Fibroblast of the aortic adventitia (primary cell): ENCODE measurements at regions not wholly inside any gene's neighbourhood (a gene's known extent, or its start where the extent isn't known, plus 50 kb on each side); places are given as distances from the start of the nearest gene placed in this dataset.
"Not testable (repeated sequence)": the region's sequence is repeated elsewhere in the genome, so short reads cannot be mapped to it uniquely, and the experiment has no call there.

Experiments
- DNase-seq: peaks from one replicate; pipeline ENCODE4 v3.0.0-alpha.2; 2010; ENCODE audit warnings: low read depth
- H3K4me3 ChIP-seq: 2 replicates; pipeline ENCODE4 v1.5.1; 2011; ENCODE audit warnings: low read depth, mild to moderate bottlenecking, control low read depth, low read length, moderate library complexity
- TF ChIP-seq, protein P1 (sequence below): IDR thresholded peaks from 2 replicates; pipeline ENCODE4 v1.5.1; 2011; ENCODE audit warnings: mild to moderate bottlenecking, low read length, control low read depth, inconsistent platforms; ENCODE audit not compliant: insufficient read depth

DNA sequence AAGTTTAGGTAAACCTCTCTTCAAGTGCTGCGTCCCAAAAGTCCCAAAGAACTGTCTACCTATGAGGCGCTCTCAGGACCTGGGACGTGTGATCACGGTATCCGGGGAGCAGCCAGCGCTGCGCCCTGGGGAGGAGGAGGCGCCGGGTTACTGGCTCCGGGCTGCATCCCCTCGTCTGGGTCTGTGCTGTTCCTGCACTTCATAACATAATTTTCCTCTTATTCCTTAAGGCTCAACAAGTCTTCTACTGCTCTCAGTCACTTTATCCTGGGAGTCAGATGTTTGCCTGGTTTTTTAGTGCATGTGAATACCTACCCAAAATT, 629.3 kb downstream of the PRIM2 start:
- DNase-seq, H3K4me3 ChIP-seq: not testable (repeated sequence)

DNA sequence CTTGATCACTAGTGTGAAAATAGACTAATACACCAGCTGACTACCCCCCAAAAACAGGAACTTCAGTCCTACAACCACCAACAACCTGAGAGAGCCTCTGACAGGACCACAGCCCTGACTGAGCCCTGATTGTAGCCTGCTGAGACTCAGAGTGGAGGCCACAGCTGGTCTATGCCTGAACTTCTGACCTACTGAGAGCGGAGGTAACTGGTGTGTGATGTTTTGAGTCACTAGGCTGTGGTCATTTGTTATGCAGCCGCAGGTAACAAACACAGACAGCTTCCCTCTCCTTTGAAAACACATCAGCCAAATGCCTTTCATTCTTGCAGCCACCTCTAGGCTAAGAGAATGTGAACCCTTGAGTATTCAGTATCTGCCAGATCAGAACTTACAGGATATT, 631.1 kb downstream of the PRIM2 start:
- not testable (repeated sequence) for DNase-seq, H3K4me3 ChIP-seq

DNA sequence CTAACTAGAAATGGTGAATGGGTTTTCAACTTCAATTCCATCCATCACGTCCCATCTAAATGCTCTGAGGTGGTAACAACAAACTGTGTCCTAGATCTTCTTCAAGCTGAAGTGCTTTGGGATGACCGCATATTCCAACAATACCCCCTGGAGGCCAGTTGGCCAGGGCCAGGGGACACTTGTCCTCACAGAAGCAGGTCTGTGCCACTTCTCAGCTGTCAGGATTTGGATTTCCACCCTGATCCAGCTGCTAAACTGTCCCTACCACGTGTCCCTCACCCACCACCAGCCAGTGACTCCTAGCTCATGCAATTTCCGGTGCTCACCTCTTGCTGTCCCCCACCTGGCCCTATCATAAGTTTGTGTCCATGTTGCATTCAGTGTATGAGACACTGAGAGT, 633.0 kb downstream of the PRIM2 start:
- not testable (repeated sequence) for H3K4me3 ChIP-seq, DNase-seq

DNA sequence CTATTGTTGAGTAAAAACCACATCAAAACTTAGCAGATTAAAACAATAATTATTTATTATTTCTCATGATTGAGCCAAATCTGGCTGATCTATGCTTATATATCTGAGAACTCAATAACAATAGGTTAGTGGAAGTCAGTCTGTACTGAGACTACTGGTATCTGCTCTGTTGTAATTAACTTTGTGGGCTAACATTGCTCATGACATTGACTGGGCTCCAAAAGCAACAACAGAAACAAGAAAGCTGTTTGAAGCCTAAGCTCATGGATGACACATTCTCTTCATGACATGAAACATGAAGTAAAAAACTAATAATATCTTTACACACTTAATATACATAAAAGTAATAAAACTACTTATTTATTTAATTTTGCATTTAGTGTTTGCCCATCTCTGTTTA, 649.3 kb downstream of the PRIM2 start:
- DNase-seq = peak; percentile 22
- H3K4me3 ChIP-seq = not testable (repeated sequence)

DNA sequence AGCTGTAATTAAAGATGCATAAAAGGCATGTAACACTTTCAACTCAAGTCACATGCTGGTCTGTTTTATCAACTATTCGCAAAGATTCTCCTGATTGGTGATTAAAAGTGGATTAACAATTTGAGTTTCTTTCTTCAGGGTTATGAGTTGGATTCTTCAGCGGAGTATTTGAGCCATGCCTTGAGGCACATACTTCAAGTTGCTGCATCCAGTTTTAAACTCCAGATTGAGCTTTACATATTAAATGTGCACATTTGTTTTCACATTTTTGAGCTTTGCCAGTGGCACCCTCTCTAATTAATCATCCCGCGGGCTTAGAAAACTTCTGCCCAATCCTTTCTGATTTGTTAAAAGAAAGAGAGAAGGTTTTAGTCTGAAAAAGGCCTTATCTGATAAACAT, 654.5 kb downstream of the PRIM2 start:
- not testable (repeated sequence) for DNase-seq, H3K4me3 ChIP-seq

DNA sequence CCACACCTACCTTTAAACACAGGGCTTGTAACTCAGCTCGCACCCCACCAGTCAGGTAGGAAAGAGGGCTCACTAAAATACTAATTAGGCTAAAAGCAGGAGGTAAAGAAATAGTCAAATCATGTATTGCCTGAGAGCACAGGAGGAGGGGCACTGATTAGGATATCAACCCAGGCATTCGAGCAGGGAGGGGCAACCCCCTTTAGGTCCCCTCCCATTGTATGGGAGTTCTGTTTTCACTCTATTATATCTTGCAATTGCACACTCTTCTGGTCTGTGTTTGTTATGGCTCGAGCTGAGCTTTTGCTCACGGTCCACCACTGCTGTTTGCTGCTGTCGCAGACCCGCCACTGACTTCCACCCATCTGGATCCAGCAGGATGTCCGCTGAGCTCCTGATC, 657.2 kb downstream of the PRIM2 start:
- no peak for DNase-seq
- TF ChIP-seq, protein P1, sequence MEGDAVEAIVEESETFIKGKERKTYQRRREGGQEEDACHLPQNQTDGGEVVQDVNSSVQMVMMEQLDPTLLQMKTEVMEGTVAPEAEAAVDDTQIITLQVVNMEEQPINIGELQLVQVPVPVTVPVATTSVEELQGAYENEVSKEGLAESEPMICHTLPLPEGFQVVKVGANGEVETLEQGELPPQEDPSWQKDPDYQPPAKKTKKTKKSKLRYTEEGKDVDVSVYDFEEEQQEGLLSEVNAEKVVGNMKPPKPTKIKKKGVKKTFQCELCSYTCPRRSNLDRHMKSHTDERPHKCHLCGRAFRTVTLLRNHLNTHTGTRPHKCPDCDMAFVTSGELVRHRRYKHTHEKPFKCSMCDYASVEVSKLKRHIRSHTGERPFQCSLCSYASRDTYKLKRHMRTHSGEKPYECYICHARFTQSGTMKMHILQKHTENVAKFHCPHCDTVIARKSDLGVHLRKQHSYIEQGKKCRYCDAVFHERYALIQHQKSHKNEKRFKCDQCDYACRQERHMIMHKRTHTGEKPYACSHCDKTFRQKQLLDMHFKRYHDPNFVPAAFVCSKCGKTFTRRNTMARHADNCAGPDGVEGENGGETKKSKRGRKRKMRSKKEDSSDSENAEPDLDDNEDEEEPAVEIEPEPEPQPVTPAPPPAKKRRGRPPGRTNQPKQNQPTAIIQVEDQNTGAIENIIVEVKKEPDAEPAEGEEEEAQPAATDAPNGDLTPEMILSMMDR = no peak
- no peak overlapping the region for H3K4me3 ChIP-seq

DNA sequence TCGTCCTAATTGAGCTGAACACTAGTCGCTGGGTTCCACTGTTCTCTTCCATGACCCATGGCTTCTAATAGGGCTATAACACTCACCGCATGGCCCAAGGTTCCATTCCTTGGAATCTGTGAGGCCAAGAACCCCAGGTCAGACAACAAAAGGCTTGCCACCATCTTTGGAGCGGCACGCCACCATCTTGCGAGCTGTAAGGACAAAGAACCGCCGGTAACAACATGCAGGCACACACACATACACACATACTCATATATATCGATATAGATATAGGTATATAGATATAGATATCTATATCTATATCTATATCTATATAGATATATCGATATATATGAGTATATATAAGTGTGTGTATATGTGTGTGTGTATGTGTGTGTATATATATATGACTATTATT, 657.7 kb downstream of the PRIM2 start:
- DNase-seq, H3K4me3 ChIP-seq: not testable (repeated sequence)

DNA sequence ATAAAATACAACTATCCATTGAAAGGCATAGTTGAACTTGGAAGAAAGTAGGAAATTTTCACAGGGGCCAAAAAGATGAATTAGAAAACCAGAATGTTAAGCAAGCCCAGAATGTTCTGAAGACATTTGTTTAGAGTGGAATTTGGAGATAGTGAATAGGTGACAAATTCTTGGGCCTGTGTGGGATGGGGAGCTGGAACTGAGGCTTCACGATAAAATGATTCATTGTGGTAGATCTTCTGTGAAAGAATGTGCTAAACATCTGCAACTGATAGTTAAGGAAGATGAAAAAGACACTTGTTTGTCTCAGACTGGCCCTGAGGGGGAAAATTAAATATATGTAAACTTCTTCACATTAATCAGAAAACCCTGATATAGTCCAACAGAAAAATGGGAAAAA, 658.9 kb downstream of the PRIM2 start:
- not testable (repeated sequence) for H3K4me3 ChIP-seq

DNA sequence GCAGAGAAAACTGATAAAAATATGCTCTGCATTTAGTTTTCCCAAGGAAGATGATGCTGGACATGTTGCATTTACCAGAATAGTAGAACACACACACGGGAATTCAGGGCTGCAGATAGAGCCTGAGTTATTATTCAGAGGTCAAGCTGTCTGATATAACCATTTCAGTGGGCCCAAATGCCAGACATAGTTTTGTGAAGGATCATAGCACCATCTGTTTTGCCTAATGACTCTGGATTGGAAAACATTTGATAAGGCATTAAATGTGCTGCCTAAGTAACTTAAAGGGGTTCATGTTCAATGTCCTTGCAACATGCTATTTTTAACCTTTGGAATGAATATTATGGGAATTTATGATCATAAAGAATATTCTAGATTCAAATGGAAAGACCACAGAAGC, 666.2 kb downstream of the PRIM2 start:
- peak; percentile 45 for DNase-seq
- not testable (repeated sequence) for H3K4me3 ChIP-seq

More for the DNA sequence above, 658.9 kb downstream of the PRIM2 start:
- not testable (repeated sequence) for DNase-seq

DNA sequence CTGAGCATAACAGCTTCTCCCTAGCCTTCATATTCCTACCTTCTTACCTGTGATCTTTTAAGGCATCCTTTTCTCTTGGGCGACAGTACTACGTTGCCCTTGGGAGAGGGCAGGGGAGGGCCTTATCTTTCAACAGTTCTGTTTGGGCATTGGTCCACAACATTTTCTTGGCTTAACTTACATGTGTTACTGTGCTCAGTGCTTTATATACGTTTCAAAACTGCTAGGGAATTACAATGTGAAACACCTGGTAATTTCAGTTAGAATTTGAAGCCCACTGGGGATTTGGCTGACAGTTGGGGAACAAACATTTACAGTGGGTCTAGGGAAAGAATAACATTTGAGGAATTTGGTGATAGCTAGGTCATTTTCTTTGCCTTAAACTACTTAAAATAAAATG, 667.1 kb downstream of the PRIM2 start:
- DNase-seq = peak; percentile 18
- H3K4me3 ChIP-seq = not testable (repeated sequence)

DNA sequence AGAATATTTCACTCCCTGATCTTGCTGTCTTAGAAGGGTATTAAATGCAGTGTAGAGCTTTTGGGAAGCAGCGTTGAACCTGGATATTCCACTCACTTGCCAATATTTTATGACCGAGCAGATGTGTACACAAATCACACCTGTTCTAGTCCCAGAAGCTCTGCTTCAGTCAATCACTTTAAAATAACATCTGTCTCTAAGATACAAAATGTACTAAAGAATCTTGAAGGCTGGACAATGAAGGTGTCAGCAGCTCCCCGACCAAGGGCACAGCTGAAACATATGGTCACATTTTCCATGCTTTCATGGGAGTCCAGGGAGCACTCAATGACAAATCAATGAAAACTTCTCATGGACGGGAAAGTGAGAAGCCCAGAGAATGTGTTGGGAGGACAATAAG, 668.3 kb downstream of the PRIM2 start:
- not testable (repeated sequence) for DNase-seq, H3K4me3 ChIP-seq

DNA sequence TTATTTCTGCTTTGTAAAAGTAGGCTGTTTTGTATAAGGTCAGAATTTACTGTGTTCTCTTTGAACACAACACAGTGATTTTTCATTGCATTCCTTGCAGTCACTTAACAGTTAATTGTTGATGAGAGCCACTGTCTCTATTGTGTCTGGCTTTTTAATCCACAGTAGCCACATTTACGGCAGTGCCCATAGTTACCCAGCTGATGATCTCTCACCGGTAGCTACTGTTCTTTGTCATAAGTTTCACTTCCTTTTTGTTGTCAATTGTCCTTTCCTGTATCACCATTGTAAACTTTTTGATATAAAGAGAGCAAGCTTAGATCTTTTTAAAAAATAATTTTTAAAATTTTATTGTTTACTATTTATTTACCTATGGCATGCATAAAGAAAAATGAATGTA, 669.2 kb downstream of the PRIM2 start:
- not testable (repeated sequence) for H3K4me3 ChIP-seq, DNase-seq

DNA sequence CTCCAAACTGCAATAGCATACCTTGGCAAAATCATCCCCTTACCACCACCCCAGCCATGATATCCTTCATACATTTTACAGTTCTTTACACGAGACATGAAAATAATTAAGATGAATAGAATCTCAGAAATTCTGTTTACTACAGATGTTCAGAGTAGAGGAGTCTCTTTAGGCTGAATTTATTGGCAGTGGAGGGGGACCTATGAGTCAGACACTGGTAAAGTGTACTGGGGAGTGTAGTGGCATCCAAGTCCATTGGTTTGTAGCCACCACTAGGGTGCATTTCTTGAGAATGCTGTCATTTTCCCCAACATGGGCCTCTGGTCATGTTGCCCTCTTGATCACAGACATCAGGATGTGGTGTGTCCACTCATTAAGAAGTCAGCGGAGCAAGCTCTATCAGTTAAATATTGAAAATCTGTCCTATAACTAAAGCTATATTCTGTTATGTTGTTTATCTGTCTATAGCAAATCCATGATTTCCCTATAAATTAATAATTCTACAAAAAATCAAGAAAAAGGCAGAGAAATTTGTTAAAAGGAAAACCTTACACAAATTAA, 672.2 kb downstream of the PRIM2 start:
- DNase-seq, H3K4me3 ChIP-seq: not testable (repeated sequence)

DNA sequence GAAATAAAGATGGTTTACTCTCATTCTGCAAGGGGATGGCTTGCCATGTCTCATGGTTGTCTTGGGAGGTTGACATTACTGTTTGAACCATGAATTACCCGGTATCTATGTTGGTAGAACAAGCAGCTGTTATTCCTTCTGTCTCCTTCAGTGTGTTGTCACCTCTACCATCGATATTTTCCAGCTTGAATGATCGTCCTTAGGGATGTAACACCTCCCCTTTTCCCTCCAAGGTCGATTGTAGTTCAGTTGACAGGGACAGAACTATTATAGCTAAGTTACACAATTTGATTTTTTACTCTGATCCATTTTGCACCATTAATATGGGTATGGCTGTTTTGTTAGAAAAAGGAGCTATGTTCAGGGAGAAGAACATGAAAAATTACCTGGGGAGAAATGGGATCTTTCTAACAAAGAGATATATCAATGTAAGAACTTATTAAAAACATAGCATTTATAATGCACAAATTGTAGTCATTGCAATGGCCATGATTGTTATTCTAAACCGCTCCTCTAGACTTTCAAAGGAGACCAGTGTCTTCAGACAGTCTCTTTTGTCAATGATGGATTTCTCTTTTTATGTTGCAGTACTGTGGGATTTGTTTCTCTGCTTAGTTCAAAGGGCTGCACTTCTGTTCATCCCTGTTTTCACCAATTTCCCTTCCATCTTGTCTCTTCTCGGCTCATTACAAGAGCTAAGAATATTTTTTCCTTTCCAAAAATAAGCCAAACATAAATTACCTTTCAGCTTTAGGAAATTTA, 681.6 kb downstream of the PRIM2 start:
- DNase-seq, H3K4me3 ChIP-seq: not testable (repeated sequence)

DNA sequence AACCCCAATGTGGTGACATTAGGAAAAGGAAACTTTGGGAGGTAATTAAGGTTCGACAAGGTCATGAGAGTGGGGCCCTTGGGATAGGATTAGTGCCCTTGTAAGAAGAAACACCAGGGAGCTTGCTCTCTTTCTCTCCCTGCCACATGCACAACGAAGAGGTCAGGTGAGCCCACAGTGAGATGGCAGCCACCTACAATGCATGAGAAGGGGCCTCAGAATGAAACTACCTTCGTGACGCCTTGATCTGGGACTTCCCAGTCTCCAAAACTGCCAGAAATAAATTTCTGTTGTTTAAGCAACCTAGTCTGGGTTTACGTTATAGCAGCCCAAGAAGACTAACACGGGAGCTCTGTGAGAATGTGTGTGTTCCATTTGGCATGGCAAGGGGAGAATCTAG, 682.8 kb downstream of the PRIM2 start:
- H3K4me3 ChIP-seq = not testable (repeated sequence)

More for the DNA sequence above, 682.8 kb downstream of the PRIM2 start:
- not testable (repeated sequence) for DNase-seq
